ENCODE measurements at regions not wholly inside any gene's neighbourhood (a gene's known extent, or its start where the extent isn't known, plus 50 kb on each side); places are given as distances from the start of the nearest gene placed in this dataset.
"Not testable (repeated sequence)": the region's sequence is repeated elsewhere in the genome, so short reads cannot be mapped to it uniquely, and the experiment has no call there.

DNA sequence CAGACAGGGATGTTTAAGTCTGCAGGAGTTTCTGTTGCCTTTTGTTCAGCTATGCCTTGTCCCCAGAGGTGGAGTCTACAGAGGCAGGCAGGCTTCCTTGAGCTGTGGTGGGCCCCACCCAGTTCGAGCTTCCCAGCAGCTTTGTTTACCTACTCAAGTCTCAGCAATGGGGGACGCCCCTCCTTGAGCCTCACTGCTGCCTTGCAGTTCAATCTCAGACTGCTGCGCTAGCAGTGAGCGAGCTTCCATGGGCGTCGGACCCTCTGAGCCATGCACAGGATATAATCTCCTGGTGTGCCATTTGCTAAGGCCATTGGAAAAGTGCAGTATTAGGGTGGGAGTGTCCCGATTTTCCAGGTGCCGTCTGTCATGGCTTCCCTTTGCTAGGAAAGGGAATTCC, 760.3 kb downstream of the SLC4A3 start:
- DNase-seq, result not testable (repeated sequence)

DNA sequence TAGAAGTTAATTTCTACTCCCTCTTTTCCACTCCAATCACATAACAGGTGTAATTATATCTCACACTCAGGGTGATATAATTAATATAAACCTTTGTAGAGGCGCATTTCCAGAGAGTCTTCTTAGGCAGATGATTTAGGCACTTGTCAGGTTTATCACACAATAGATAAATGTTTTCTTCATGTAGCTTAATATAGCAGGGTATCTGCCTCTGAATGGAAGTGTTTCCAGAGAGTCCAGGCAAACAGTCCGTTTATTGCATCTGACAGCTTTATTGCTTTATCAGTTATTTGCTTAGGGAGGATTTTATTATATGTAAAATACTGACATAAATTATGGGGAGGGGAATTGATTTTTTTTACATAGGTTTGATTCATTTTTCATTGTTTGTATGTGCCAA, 766.3 kb downstream of the SLC4A3 start:
- no peak for DNase-seq

DNA sequence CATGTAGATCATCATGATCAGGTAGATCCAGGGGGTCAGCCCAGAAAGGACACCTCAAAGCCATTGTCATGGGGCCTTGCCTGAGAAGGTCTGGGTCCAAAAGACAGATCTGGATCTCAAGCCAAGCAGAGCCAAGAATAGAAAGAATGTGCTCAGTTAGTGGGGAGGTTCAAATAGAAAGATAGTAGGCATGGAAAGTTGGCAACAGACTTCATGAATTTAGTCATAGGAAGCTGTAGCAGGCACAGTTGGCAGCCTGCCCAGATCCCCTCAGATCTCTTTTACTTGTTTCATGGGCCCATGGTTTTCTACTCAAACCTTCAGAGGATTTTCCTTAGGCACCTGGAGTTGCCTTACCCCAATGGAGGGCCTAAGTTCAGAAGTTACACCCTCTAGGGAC, 767.0 kb downstream of the SLC4A3 start:
- DNase-seq, result no peak

DNA sequence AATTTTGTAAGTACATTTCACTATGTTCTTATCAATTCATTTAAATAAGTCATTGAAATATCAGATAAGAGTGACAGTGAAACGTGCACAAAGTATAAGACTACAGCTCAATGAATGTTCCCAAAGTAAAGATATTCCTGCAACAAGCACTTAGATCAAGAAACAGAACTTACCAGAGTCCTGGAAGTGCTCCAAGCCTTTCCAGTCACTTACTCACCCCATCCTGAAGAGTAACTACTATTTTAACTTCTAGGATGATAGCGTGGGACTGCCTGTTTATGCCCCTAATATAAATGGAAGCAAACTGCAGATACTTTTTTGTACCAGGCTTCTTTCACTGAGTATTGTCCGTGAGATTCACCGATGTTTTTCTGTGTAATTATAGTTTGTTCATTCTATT, 768.9 kb downstream of the SLC4A3 start:
- no peak for DNase-seq

DNA sequence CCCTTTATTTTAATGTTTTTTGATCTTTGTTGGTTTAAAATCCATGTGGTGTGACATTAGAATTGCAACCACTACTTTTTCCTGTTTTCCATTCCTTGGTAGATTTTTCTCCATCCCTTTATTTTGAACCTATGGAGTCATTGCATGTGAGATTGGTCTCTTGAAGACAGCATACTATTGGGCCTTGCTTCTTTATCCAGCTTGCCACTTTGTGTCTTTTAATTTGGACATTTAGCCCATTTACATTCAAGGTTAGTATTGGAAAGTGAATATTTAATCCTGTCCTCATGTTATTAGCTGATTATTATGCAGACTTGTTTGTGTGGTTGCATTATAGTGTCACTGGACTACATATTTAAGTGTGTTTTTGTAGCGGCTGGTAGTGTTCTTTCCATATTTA, 782.9 kb downstream of the SLC4A3 start:
- DNase-seq, result no peak

DNA sequence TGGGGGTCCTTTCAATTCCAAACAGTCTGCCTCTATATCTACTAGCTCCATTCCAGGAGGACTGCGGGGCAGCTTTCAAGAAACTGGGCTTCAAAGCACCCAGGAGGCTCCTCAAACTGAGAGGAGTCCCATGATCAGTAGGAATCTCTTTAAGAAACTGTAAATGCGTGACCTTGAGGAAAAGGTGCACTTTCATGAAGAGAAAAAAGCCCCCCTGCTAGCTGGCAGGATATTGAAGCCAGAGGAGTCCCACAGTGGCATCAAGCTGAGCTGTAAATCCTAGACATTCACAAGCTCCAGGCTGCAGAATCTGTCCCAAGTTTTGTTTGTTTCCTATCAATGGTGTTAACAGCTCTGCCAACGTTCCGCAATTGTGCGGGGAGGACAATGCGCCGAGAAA, 790.1 kb downstream of the SLC4A3 start:
- no peak for DNase-seq

DNA sequence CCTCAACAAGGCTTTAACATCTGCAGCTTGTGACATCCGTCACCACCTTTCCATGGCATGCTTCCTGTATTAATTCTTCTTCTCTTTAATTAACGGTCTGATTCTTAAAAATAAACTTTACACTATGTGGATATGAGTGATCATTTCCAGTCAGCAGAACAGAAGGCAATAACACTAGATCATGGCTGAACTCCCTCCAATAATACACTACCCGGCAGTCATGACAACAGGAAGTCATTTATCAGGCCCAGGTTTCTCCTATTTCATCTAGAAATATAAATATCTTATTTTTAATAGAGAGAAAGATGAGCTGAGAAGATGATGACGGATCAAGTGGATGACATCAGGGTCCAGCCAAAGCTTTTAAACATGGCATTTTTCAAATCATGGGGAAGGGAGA, 792.2 kb downstream of the SLC4A3 start:
- no peak for DNase-seq

DNA sequence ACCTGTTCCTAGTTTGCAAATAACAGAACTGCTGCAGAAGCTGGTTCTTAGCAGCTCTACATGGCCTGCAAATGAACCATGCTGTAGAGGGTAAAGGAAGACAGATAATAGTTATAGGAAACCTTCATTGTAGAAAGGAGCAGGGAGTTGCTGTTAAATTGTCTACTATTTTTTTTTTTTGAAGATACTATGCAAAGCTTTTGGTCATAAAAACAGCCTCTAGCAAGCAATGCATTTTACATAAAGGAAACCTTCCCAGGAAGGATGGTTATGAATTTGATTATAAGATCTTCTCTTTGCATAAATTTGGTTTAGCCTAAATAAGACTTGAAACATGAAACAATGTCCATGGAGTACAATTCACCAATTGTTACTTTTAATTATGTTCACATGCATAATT, 793.4 kb downstream of the SLC4A3 start:
- DNase-seq, result no peak

DNA sequence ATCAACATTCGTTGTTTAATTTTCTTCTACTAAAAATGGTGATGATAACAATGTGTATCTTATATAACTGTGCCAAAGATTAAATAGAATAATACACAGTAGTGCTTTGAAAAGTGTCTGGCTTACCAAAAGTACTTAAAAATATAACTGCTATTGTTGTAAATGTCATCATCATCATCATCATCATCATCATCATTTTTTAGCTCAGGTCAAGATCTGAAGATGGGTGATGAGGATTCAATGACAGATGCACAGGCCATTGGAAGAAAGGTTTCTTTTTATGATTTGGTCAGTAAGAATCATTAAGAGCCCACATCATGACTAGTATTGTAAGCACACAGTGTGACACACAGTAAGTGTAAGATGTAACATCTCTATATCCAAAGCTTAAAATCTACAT, 795.2 kb downstream of the SLC4A3 start:
- no peak for DNase-seq

DNA sequence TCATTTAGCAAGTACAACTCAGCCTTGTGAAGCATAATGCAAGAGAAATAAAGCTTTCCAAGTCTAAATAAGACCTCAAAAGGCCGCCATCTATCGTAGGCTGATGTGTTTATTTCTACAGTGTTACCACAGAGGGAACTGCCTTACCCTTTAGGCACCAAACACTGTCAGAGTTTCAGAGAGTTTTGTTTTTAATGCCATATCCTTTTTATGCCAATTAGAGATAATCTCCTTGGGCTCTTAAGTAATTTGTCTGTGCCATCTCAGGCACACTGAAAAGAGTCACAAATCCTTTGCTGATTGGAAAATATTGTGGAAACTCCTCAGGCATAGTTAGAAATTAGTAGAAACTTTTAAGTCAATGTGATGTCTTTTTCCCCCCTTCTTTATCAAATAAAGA, 797.1 kb downstream of the SLC4A3 start:
- no peak for DNase-seq

DNA sequence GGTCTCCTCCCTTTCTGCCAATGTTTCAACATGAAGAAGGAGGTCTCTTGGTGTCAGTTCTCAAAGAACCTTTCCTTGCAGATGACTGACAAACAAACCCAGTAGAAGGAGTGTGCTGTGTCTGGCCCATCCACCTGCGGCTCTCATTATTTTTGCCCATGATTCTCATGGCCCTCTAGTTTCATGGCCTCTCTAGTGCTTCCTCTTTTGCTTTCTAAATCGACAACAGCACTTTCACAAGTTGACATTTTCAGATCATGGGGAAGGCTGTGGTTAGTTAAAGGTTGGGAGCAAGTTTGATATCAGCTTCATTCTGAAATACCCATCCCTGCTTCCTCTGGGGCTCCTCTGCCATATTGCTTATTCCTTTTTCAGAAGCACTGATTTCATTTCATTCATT, 805.2 kb downstream of the SLC4A3 start:
- DNase-seq, result no peak

DNA sequence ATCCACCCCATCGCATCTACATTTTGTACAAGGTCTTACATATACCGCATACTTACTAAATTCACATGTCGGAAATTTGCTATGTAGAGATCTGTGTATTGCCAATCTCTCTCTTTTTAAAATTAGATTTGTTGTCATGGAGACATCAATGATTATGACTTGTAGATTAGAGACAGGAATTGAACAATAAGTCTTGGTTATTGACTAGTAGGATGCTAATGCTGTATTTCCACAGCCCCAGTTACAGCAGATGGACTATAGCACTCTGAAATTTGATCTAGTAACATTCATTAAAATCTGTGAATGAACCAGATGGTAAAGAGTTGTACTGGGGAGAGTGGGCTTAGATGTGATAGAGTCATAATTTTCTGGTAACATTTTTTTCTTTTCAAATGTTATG, 805.7 kb downstream of the SLC4A3 start:
- DNase-seq, result no peak

DNA sequence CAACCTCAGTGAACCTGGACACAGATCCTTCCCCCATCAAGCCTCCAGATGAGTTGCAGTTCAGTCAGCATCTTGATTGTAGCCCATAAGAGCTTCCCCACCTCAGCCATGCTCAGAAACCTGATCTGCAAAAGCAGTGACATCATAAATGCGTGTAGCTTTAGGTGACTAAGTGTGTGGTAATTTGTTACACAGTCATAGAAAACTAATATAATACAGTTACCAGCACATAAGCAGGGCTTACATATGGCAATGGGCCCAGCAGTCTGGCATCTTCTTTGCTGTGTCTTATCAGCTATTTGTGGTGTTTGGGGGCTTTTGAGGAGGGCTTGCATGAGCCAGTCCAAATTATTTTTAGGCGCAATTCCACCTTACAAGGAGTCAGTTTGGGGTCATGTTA, 807.0 kb downstream of the SLC4A3 start:
- DNase-seq, result no peak

DNA sequence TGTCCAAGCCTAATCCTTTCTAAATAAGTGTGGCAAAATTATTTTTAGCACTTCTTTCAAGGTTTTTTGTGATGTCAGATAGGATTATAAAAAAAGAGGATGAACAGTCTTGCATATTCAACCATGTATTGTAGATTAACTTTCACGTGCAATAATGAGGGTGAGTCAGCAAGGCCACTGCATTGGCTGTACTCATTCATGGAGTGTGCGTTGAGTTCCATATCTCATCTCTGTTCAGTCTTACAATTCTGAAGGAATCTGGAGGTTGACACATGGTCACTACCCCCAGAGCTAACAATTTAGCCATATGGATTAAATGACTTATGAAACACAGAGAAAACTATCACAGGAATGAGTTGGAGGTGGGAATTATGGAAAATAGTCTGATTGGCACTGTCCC, 810.5 kb downstream of the SLC4A3 start:
- DNase-seq, result no peak

DNA sequence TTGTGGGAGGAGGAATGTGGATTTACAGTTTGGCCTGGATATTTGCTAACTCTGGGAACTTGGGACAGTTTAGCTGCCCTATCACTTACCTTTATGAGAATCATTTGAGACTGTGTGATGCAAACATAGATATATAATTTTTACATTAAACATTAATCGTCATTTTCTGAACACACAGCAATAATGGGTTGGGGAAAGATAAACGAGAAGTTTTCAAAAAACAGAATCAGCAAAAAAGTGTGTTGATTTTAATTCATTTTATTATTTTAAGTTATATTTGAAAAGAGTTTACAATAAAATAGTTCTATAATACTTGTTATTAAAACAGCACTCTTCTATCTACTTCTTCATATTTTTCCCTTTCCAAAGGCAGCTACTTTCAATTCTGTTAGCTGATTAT, 813.3 kb downstream of the SLC4A3 start:
- no peak for DNase-seq

DNA sequence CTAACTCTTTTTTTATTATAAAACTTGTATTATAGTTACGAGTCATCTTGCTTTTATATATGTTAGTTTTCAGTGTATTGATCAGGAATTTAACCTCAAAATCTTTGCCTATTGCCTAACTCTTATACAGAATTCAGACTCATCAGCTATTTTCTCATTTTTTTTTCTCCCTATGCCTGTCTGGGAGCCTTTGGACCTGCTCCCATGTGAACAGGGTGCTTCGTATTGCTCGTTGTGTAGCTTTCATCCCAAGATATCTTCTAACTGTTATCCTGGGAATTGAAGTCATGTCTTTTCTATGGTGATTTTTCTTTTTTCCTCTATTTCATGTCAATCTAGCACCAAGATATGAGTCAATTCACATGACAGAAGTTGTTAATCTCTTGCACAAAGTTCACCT, 814.0 kb downstream of the SLC4A3 start:
- no peak for DNase-seq

DNA sequence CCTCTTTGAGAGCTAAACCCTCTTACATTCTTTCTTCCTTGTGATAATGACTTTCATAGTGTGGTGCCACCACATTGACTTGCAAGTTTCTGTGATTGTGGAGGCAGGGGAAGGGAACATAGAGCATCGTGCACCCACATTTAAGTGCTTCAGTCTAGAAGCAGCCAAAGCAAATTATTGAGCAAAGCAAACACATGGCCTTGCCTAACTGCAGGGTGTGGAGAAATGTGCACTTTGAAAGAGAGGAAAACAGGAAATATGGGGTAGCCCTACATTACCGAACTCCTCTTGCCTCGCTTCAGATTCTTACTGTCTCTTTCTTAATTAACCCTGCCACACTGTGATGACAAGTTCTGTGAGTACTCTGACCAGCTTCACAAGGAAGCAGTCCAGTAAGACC, 814.6 kb downstream of the SLC4A3 start:
- DNase-seq, result no peak

DNA sequence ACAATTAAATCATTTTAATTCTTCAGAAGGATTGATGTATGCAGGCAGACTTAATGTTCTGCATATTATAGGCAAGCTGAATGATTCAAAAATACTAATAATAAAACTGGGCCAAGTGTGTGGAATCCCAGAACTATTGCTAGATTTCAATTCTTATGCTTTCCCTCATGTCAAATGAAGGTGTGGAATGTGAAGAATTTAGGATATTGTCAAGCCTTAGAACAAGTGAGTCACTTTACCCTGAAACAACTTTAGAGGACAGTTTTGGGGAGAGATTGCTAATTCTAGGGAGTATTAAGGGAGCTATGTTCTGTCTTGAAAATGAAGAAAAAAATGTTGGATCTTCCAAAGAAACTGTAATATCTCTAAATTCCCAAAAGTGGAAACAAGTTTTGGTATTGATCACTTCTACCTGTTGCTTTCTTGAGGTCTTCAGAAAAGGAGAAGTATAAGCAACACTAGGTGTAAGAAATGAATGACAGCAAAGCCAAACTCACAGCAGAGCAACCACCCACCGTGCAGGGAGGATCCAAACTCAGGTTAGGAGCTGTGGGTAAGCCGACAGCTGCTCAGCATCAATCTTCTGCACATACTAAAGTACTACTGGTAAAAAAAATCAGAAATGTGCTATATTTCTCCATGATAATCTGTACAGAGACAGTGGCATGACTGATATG, 818.1 kb downstream of the SLC4A3 start:
- DNase-seq, result no peak

DNA sequence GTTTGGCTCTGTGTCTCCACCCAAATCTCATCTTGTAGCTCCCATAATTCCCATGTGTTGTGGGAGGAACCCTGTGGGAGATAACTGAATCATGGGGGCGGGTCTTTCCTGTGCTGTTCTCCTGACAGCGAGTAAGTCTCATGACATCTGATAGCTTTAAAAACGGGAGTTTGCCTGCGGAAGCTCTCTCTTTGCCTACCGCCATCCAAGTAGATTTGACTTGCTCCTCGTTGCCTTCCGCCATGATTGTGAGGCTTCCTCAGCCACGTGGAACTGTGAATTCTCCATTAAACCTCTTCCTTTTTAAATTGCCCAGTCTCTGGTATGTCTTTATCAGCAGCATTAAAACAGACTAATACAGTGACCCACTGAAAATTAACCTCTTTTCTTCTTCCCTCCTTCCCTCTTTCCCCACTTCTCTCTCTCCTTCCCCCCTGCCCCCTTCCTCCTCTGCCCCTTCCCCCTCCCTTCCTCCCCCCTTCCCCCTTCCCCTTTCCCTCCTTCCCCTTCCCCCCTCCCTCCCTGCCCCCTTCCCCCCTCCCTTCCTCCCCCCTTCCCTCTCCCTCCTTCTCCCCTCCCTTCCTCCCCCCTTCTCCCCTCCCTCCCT, 818.8 kb downstream of the SLC4A3 start:
- DNase-seq, result no peak

DNA sequence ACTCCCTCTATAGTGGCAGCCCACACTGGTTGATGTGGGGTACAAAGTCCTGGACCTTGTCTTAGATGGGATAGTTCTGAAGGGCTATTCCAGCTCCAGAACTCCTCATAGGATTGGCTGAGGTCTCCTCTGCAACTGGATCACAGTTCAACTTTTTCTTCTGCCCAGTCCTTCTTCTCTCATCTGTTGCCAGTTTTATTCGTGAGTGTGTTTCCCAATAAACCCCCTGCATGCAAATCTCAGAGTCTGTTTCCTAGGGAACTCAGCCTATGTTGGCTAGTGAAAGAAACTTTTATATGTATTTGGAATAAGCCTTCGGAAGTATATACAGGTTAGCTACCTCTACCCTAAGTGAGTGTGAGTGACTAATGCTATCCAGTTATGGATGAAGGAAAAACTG, 823.4 kb downstream of the SLC4A3 start:
- DNase-seq, result no peak

DNA sequence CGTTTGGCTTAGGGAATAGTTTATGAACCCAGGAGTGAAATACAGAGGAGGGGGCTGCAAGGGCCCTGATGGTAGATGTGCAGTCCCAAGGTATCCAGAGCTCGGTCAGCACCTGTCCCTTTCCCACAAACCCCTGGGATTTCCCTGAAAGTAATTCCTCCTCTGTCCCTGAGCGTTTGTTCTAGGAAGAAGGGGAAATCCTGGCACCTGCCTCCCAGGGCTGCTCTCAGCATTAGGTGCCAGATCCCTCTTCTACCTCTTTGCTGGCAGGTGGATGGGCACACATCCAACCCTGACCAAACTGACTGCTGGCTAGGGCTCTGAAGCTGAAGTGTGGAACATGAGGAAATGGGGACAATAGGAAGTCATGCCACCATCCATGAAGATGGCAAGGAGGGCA, 824.0 kb downstream of the SLC4A3 start:
- DNase-seq, result no peak

DNA sequence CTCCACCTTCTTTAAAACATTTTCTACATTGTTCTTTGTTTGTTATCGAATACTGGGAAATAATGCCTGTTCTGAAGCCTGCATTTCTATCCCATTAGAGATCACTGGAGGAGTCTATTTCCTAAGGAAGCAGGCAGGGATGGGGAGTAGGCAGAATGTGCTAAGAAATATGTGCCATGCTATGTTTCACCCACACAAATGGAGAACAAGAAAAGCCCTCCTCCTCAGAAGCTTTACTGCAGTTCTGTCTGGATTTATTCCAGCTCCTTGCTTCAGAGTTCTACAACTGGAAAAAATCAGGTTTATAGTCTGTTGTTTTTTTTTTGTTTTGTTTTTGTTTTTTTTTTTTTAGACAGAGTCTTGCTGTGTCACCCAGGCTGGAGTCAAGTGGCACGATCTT, 825.1 kb downstream of the SLC4A3 start:
- DNase-seq, result no peak

DNA sequence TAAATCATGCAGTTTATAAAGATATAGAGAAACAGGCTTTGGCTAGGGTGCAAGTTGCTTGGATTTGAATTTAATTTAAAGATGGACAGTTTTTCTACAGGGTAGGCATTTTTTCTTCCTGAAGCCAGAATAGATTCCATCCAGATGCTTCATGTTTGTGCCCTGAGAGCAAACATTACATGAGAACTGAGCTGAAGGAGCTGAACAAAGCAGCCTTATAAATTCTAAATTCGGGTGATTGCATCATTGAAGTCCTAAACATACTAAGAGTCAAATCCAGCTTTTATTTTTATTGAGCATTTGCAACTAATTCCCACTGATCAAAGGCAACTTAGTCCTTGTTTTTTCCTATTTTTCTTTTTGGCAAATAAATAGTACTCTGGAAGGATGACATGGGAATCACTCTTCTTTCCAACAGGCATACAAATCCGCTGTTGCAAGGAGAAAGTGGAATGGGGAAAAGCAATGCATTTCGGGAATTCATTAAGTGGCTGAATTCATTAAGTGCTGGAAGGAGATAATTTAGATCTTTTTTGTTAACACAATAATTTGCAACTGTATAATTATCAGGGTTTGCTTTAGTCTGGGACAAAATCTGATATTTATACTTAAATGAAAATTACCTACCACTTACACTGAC, 828.0 kb downstream of the SLC4A3 start:
- DNase-seq, result no peak

DNA sequence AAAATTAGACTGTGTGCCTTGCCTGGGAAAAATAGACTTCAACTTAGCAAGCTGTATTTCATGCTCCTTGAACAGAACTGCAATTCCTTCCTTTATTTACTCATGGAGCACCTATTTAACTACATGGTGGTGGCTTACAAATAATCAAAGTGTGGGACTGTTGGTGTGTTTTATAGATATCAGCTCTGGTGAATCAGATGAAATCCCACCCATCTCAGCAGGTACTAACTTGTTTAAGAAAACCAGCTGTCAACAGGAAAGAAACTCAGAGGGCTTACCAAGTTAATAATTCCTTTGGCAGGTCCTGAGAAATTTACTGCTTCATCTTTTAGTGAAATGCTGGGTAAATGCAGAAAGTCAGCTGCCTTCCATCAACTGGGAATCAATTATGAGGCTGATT, 830.6 kb downstream of the SLC4A3 start:
- no peak for DNase-seq

All from CD4-positive, alpha-beta T cell treated with Interferon alpha-2 for 1 hour (primary cell).